ENCODE measurements at regions not wholly inside any gene's neighbourhood (a gene's known extent, or its start where the extent isn't known, plus 50 kb on each side); places are given as distances from the start of the nearest gene placed in this dataset.

DNA sequence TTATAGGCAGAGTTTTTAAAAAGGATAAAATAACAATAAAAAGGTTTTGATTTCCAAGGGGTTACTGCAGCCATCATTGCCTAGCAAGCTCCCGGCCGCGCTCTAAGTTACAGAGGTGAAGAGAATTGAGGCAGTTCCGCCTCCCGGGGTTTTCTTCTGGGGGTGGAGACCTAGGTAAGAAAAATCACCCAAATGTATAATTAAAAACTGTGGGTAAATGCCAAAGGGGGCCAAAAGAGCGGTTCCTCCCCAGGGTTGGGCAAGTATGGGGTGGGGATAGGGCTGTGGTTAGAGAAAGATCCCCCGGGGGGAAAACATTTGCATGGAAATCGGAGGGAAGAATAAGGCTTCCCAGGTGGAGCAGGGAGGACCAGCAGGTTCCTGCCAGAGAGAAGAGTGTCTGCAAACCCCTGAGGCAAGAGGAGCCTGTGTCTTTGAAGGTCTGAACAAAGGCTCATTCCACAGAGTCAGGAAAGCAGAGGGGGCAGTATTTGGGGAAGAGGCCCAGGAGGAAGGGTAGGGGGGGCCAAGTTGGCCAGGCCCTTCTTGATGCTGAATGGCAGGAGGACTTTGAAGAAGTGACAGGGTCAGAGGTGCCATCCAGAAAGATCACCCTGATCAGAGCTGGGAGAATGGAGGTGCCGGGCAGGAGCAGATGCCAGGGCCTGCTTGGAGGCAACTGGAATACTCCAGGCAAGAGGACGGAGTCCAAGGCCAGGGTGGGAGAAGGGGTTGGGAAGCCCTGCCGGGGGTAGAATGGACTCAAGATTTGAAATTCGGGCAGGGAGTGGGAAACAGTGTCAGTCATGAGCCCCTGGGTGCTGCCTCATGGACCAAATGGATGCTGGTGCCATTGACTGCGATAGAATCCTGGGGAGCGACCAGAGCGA is 152.9 kb upstream of the RGMA start:
- no peak overlapping the region for H3K27ac Mint-ChIP-seq
- no peaks in the 10 kb centered on the region for H3K36me3 Mint-ChIP-seq
- no peak overlapping the region for H3K4me3 Mint-ChIP-seq
- no peaks in the 10 kb centered on the region for H3K9me3 Mint-ChIP-seq
- no peaks in the 10 kb centered on the region for H3K27me3 Mint-ChIP-seq
- H3K4me1 Mint-ChIP-seq (ENCODE audit: unreplicated experiment), result peaks cover 18% of the 10 kb centered on the region
- TF ChIP-seq CTCF (conservative IDR thresholded peaks at IDR 0.05), result no peak
- no peak for DNase-seq (ENCODE audit: extremely low spot score, unreplicated experiment)

- no peaks in the 10 kb centered on the region for H3K27me3 Mint-ChIP-seq
- no peaks in the 10 kb centered on the region for H3K9me3 Mint-ChIP-seq
- H3K36me3 Mint-ChIP-seq, result no peaks in the 10 kb centered on the region
- H3K27ac Mint-ChIP-seq, result no peak overlapping the region
- H3K4me1 Mint-ChIP-seq (ENCODE audit: unreplicated experiment), result peaks cover 3% of the 10 kb centered on the region
- no peak for DNase-seq (ENCODE audit: extremely low spot score, unreplicated experiment)
- no peak for TF ChIP-seq CTCF (conservative IDR thresholded peaks at IDR 0.05)
- no peak overlapping the region for H3K4me3 Mint-ChIP-seq
These were observed 151.0 kb upstream of the RGMA start for GRCh38 chr15:93239993-93240392.

GRCh38 chr15:93239591-93239990 is 150.6 kb upstream of the RGMA start:
- no peaks in the 10 kb centered on the region for H3K9me3 Mint-ChIP-seq
- TF ChIP-seq CTCF (conservative IDR thresholded peaks at IDR 0.05), result no peak

GRCh38 chr15:93238641-93239040 is 149.6 kb upstream of the RGMA start:
- no peaks in the 10 kb centered on the region for H3K27me3 Mint-ChIP-seq

More at GRCh38 chr15:93239591-93239990, 150.6 kb upstream of the RGMA start:
- no peak overlapping the region for H3K4me3 Mint-ChIP-seq
- DNase-seq (ENCODE audit: extremely low spot score, unreplicated experiment), result no peak
- no peaks in the 10 kb centered on the region for H3K27me3 Mint-ChIP-seq
- H3K36me3 Mint-ChIP-seq, result no peaks in the 10 kb centered on the region
- peaks cover 3% of the 10 kb centered on the region for H3K4me1 Mint-ChIP-seq (ENCODE audit: unreplicated experiment)
- no peak overlapping the region for H3K27ac Mint-ChIP-seq

GRCh38 chr15:93235926-93236780 is 147.1 kb upstream of the RGMA start:
- peak overlapping the region; percentile 32 for H3K4me3 Mint-ChIP-seq
- peaks cover 9% of the 10 kb centered on the region for H3K4me1 Mint-ChIP-seq (ENCODE audit: unreplicated experiment)
- no peaks in the 10 kb centered on the region for H3K36me3 Mint-ChIP-seq
- H3K9me3 Mint-ChIP-seq, result no peaks in the 10 kb centered on the region
- TF ChIP-seq CTCF (conservative IDR thresholded peaks at IDR 0.05), result no peak
- no peaks in the 10 kb centered on the region for H3K27me3 Mint-ChIP-seq
- no peak for DNase-seq (ENCODE audit: extremely low spot score, unreplicated experiment)
- no peak overlapping the region for H3K27ac Mint-ChIP-seq

More at GRCh38 chr15:93238641-93239040, 149.6 kb upstream of the RGMA start:
- Mint-ChIP-seq H3K36me3 (no peaks in the 10 kb centered on the region), H3K9me3 (no peaks in the 10 kb centered on the region), H3K4me3 (no peak overlapping the region), H3K27ac (no peak overlapping the region), H3K4me1 (ENCODE audit: unreplicated experiment) (peaks cover 3% of the 10 kb centered on the region)
- TF ChIP-seq CTCF (conservative IDR thresholded peaks at IDR 0.05), result no peak
- no peak for DNase-seq (ENCODE audit: extremely low spot score, unreplicated experiment)
